Neural cell (in vitro differentiated cells): ENCODE measurements at regions not wholly inside any gene's neighbourhood (a gene's known extent, or its start where the extent isn't known, plus 50 kb on each side); places are given as distances from the start of the nearest gene placed in this dataset.

ENCODE experiments used
- CTCF ChIP-seq: fragments of 450-650 bp; IDR thresholded peaks from 2 replicates; pipeline ENCODE4 v1.5.1; 2014; ENCODE audit warnings: antibody characterized with exemption, mild to moderate bottlenecking, moderate library complexity; ENCODE audit not compliant: poor library complexity, severe bottlenecking
- EZH2 ChIP-seq: fragments of 200-600, 300-800 bp; shearing (Covaris generic), sonication (generic); IDR thresholded peaks from 2 replicates; pipeline ENCODE4 v1.6.1; 2014; ENCODE audit warnings: antibody characterized with exemption, low read length, borderline replicate concordance, mild to moderate bottlenecking; ENCODE audit not compliant: insufficient read depth, poor library complexity, severe bottlenecking
- MXI1 ChIP-seq: fragments of 450-650 bp; conservative IDR thresholded peaks from 2 replicates; pipeline ENCODE4 v1.6.1; 2014; ENCODE audit warnings: antibody characterized with exemption, mild to moderate bottlenecking; ENCODE audit not compliant: poor library complexity, severe bottlenecking
- TF ChIP-seq, protein P1 (sequence below): IDR thresholded peaks from 2 replicates; pipeline ENCODE4 v1.6.1; 2012; ENCODE audit warnings: borderline replicate concordance

DNA sequence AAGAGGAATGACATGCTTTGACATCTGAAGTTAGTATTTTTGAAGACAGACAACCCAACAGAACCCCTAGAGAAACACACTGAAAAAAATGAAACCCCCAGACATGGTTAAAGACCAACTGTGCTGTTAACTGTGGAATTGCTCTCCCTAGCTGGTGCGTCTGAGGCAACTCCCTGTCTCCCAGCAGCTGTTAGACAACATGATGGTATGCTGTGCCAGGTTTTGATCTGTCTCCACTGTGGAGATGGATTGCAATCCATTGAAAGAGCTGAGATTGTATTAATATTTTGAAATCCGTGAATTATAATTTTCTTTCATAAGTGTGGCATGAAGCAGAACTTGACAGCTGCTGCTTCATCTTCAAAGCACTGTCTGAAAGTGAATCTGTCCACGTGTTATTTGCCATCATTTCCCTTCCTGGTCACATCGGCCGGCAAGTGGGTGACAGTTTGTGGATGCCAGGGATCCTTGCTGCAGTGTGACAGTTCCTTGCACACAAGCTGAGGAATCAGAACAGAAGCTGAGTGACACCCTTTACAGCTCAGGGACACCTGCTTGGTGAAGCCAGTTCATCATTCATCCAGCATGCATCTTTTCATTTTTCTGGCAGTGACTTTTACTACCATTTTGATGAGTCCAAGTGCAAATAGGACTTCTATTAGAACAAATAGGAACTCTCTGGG, 58.2 kb upstream of the ACSL3 start:
- no peak for TF ChIP-seq CTCF
- no peak for TF ChIP-seq MXI1
- TF ChIP-seq, protein P1, sequence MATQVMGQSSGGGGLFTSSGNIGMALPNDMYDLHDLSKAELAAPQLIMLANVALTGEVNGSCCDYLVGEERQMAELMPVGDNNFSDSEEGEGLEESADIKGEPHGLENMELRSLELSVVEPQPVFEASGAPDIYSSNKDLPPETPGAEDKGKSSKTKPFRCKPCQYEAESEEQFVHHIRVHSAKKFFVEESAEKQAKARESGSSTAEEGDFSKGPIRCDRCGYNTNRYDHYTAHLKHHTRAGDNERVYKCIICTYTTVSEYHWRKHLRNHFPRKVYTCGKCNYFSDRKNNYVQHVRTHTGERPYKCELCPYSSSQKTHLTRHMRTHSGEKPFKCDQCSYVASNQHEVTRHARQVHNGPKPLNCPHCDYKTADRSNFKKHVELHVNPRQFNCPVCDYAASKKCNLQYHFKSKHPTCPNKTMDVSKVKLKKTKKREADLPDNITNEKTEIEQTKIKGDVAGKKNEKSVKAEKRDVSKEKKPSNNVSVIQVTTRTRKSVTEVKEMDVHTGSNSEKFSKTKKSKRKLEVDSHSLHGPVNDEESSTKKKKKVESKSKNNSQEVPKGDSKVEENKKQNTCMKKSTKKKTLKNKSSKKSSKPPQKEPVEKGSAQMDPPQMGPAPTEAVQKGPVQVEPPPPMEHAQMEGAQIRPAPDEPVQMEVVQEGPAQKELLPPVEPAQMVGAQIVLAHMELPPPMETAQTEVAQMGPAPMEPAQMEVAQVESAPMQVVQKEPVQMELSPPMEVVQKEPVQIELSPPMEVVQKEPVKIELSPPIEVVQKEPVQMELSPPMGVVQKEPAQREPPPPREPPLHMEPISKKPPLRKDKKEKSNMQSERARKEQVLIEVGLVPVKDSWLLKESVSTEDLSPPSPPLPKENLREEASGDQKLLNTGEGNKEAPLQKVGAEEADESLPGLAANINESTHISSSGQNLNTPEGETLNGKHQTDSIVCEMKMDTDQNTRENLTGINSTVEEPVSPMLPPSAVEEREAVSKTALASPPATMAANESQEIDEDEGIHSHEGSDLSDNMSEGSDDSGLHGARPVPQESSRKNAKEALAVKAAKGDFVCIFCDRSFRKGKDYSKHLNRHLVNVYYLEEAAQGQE: no peak
- TF ChIP-seq EZH2: no peak
